Spleen (tissue), 11 donors: ENCODE measurements at regions not wholly inside any gene's neighbourhood (a gene's known extent, or its start where the extent isn't known, plus 50 kb on each side); places are given as distances from the start of the nearest gene placed in this dataset.

Source experiments
- DNase-seq: peaks from one replicate; pipeline ENCODE4 v3.0.0-alpha.2; 2020
- H3K27ac ChIP-seq, 8 donors: fragments of 200-600 bp; sonication (generic) in 7 of 8; 1 replicate in 4 of 8; 2 replicates in 4 of 8; pipeline versions ENCODE4 v1.5.0 to v1.8.0; 2016 to 2021; ENCODE audit warnings: inconsistent platforms in 4 of 8, mild to moderate bottlenecking in 4 of 8, moderate library complexity in 1 of 8
- H3K27me3 ChIP-seq, 7 donors: fragments of 200-600 bp; sonication (generic) in 6 of 7; replicated peaks in 1 of 7; 1 replicate in 4 of 7; 2 replicates in 3 of 7; pipeline versions ENCODE4 v1.5.0 to v1.8.0; 2016 to 2021; ENCODE audit warnings: inconsistent platforms in 3 of 7, mild to moderate bottlenecking in 1 of 7
- H3K36me3 ChIP-seq, 6 donors: fragments of 200-600 bp; sonication (generic) in 5 of 6; 1 replicate in 4 of 6; 2 replicates in 2 of 6; pipeline versions ENCODE4 v1.5.0 to v1.8.0; 2016 to 2021; ENCODE audit warnings: inconsistent platforms in 2 of 6
- H3K4me1 ChIP-seq, 6 donors: fragments of 200-600 bp; sonication (generic) in 5 of 6; 1 replicate in 3 of 6; 2 replicates in 3 of 6; pipeline versions ENCODE4 v1.5.0 to v1.8.0; 2016 to 2021; ENCODE audit warnings: inconsistent platforms in 3 of 6
- H3K4me3 ChIP-seq, 8 donors: fragments of 200-600 bp; sonication (generic) in 7 of 8; 1 replicate in 4 of 8; 2 replicates in 4 of 8; pipeline versions ENCODE4 v1.5.0 to v1.8.0; 2016 to 2021; ENCODE audit warnings: inconsistent platforms in 4 of 8, mild to moderate bottlenecking in 4 of 8, moderate library complexity in 2 of 8
- H3K9me3 ChIP-seq, 8 donors: fragments of 200-600 bp; sonication (generic) in 7 of 8; 1 replicate in 4 of 8; 2 replicates in 4 of 8; pipeline versions ENCODE4 v1.5.0 to v1.8.0; 2016 to 2021; ENCODE audit warnings: inconsistent platforms in 4 of 8
- POLR2A ChIP-seq, 3 donors: fragments of 450-650 bp; IDR thresholded peaks; one replicate each; pipeline ENCODE4 v1.5.1; 2017; ENCODE audit warnings: antibody characterized with exemption in 3 of 3, mild to moderate bottlenecking in 1 of 3
- POLR2AphosphoS5 ChIP-seq, 3 donors: sonication (generic); formaldehyde crosslinking; IDR thresholded peaks; one replicate each; pipeline ENCODE4 v1.5.1; 2017; ENCODE audit warnings: antibody characterized with exemption in 3 of 3
- WGBS, 5 donors: extraction: QIAGEN DNeasy Blood & Tissue Kit in 3 of 5; methylation state at CpG; one replicate each; pipeline versions ENCODE4 v1.1.5 to v1.1.7; 2013 to 2018; 5-methylcytosine and 5-hydroxymethylcytosine counted together
- intact Hi-C: fragments of 100-400 bp; cut with DNase I; formaldehyde crosslinking; loops from one replicate; pipeline ENCODE4 v1.15.0; 2023; ENCODE audit warnings: low total_unique reads
- TF ChIP-seq, protein P1 (sequence below), 11 experiments: fragments of 200-600 bp in 7 of 11; fragments of 450-650 bp in 4 of 11; sonication (generic) in 4 of 11; IDR thresholded peaks in 8 of 11; conservative IDR thresholded peaks in 3 of 11; 1 replicate in 7 of 11; 2 replicates in 4 of 11; pipeline versions ENCODE4 v1.4.0 to v1.8.0; 2016 to 2021; ENCODE audit warnings: antibody characterized with exemption in 11 of 11, inconsistent platforms in 4 of 11, mild to moderate bottlenecking in 1 of 11
- donor health status: healthy with polysubstance abuse.
- donor health status: DM: no; HTN: no; CAD: no; lungs with moderate emphysema.
- donor health status: DM: no; HTN: no; CAD: no.
- donor health status: Bipolar disorder and iron deficiency.
- donor health status: healthy.
- donor health status: DM: no; HTN: no; CAD: no.
- donor health status: DM: yes; HTN: yes; CAD: no.

DNA sequence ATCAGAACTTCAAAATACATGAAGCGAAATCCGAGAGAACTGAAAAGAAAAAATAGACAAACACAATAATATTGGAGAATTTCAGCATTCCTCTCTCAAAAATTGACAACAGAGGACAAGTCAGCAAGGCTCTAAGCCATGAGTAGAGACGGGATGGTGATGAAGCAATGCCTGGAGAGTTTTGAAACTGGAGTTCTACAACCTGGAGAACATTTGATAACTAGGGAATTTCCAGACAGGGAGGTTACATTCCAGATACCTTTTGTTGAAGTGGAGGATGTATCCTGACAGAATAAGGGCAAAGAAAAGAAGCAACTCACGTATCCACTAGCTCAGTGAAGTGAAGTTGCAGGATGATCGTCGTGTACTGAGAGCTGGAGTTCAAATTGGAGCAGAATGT is 291.4 kb downstream of the CTTN start:
- TF ChIP-seq POLR2AphosphoS5 (IDR thresholded peaks at IDR 0.05), result no peak
- TF ChIP-seq POLR2A (IDR thresholded peaks at IDR 0.05), result no peak
- TF ChIP-seq, protein P1, sequence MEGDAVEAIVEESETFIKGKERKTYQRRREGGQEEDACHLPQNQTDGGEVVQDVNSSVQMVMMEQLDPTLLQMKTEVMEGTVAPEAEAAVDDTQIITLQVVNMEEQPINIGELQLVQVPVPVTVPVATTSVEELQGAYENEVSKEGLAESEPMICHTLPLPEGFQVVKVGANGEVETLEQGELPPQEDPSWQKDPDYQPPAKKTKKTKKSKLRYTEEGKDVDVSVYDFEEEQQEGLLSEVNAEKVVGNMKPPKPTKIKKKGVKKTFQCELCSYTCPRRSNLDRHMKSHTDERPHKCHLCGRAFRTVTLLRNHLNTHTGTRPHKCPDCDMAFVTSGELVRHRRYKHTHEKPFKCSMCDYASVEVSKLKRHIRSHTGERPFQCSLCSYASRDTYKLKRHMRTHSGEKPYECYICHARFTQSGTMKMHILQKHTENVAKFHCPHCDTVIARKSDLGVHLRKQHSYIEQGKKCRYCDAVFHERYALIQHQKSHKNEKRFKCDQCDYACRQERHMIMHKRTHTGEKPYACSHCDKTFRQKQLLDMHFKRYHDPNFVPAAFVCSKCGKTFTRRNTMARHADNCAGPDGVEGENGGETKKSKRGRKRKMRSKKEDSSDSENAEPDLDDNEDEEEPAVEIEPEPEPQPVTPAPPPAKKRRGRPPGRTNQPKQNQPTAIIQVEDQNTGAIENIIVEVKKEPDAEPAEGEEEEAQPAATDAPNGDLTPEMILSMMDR (IDR thresholded peaks at IDR 0.05 in 8 of 11, conservative IDR thresholded peaks at IDR 0.05 in 3 of 11), result no peak
- peaks cover 0 to 6% (median 0%) of the 10 kb centered on the region in 7 donors for H3K27me3 ChIP-seq
- no peaks in the 10 kb centered on the region for H3K36me3 ChIP-seq
- H3K4me3 ChIP-seq, result no peak overlapping the region
- intact Hi-C loops, result no loop called here
- DNase-seq, result no peak
- H3K9me3 ChIP-seq, result peaks cover 0 to 7% (median 0%) of the 10 kb centered on the region in 8 donors
- H3K27ac ChIP-seq, result no peak overlapping the region
- 80 to 90% (median 81%) methylated on average over 6 of the region's 6 CpGs for WGBS, 5 donors
- H3K4me1 ChIP-seq, result no peaks in the 10 kb centered on the region

DNA sequence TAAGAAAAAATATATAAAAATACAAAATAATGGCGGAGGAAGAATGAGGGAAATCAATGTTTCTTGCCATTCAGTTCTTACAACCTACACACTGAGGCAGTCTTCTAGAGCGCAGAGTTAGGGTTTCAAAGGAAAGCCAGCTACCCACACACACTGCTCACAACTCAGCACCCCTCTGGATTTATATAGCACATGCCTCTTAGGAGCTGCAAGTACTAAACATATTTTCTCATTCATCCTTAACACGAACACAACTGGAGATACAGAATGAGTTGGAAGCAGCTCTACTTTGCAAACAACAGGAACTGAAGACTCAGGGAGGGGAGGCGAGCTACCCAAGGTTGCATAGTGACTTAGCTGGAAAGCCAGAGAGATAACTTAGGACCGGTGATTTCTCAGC is 293.8 kb downstream of the CTTN start:
- no peak for DNase-seq
- H3K27ac ChIP-seq, result no peak overlapping the region
- H3K36me3 ChIP-seq, result no peaks in the 10 kb centered on the region
- TF ChIP-seq POLR2AphosphoS5 (IDR thresholded peaks at IDR 0.05) (no peak), POLR2A (IDR thresholded peaks at IDR 0.05) (no peak)
- TF ChIP-seq, protein P1 (IDR thresholded peaks at IDR 0.05 in 8 of 11, conservative IDR thresholded peaks at IDR 0.05 in 3 of 11), result no peak
- H3K4me1 ChIP-seq, result no peaks in the 10 kb centered on the region
- no peak overlapping the region for H3K4me3 ChIP-seq
- H3K27me3 ChIP-seq, result peaks cover 0 to 6% (median 0%) of the 10 kb centered on the region in 7 donors
- 79 to 93% (median 91%) methylated on average over 5 of the region's 5 CpGs for WGBS, 5 donors
- intact Hi-C loops, result no loop called here
- peaks cover 0 to 7% (median 0%) of the 10 kb centered on the region in 8 donors for H3K9me3 ChIP-seq

DNA sequence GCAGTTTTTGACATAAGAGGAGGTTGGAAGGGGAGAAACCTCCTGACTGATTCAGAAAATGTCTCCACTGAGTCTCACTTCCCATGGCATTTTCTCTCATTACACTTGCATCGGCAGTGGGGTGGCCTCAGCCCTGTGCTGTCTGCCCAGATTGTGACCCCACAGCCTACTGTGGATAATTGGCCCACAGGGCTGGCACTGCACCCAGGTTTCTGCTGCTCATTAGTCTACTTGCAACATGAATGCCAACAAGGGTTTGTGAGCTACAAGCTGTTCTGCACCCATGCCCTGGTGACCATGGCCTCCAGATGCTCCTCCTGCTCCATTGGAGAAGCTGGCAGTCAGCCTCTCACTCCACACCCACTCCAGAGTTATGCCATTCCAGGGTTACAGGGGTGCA is 296.0 kb downstream of the CTTN start:
- TF ChIP-seq POLR2A (IDR thresholded peaks at IDR 0.05), result no peak
- TF ChIP-seq, protein P1 (IDR thresholded peaks at IDR 0.05 in 8 of 11, conservative IDR thresholded peaks at IDR 0.05 in 3 of 11), result no peak
- no peak for TF ChIP-seq POLR2AphosphoS5 (IDR thresholded peaks at IDR 0.05)
- Histone ChIP-seq H3K36me3 (no peaks in the 10 kb centered on the region), H3K27me3 (no peaks in the 10 kb centered on the region), H3K27ac (no peak overlapping the region), H3K4me3 (no peak overlapping the region), H3K4me1 (peaks cover 0 to 3% (median 0%) of the 10 kb centered on the region in 6 donors), H3K9me3 (peaks cover 0 to 7% (median 0%) of the 10 kb centered on the region in 8 donors)
- intact Hi-C loops, result no loop called here
- DNase-seq, result peak; percentile 37
- 63 to 90% (median 83%) methylated on average over 1 of the region's 1 CpG; no CpG with 5 or more reads in 1 of the 5 donors for WGBS, 5 donors

DNA sequence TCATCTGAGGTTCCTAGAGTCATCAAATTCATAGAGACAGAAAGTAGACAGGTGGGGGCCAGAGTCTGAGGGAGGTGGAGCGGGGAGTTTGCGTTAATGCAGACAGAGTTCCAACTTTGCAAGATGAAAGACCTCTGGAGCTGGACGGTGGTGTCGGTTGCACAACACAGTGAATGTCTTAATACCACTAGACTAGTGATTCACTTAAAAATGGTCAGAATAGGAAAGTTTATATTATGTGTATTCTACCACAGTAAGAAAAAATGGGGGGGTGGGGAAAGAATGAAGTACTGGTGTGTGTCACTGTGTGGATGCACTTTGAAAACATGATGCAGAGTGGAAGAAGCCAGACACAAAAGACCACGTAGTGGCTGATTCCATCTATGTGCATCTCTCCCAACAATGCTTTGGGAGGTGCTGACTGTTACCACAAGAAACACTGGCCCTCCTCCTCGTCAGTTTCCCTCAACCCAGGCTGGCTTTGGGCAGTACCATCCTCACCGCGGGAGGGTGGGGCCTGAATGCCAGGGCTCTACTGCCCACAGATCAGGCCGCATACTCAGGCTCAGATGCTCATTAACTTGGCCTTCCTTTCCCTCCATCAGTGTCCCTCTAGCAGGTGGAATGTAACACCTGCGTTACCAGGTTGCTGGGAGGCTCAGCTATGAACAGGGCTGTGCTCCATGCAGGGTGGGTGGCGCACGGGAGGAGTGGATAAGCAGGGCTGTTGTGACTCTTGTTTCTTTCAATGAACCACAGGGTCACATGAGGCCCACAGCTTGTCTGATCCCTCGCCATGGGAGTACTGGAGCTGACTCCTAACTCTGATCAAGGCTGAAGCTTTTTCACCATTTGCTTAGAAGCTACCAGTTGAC is 297.0 kb downstream of the CTTN start:
- H3K36me3 ChIP-seq, result no peaks in the 10 kb centered on the region
- no peaks in the 10 kb centered on the region for H3K9me3 ChIP-seq
- H3K4me1 ChIP-seq, result peaks cover 0 to 7% (median 0%) of the 10 kb centered on the region in 6 donors
- DNase-seq, result peak; percentile 62
- H3K27ac ChIP-seq, result no peak overlapping the region
- 83 to 92% (median 85%) methylated on average over 11 to 13 of the region's 13 CpGs for WGBS, 5 donors
- H3K27me3 ChIP-seq, result no peaks in the 10 kb centered on the region
- TF ChIP-seq, protein P1 (IDR thresholded peaks at IDR 0.05 in 8 of 11, conservative IDR thresholded peaks at IDR 0.05 in 3 of 11), result no peak
- no peak for TF ChIP-seq POLR2AphosphoS5 (IDR thresholded peaks at IDR 0.05)
- no peak for TF ChIP-seq POLR2A (IDR thresholded peaks at IDR 0.05)
- H3K4me3 ChIP-seq, result no peak overlapping the region
- intact Hi-C loops, result no loop called here
